OCI-LY1 (cell line): ENCODE measurements at regions not wholly inside any gene's neighbourhood (a gene's known extent, or its start where the extent isn't known, plus 50 kb on each side); places are given as distances from the start of the nearest gene placed in this dataset.

Experiments used
- H2AFZ ChIP-seq: fragments of 200-600 bp; sonication (generic), shearing (Covaris generic); 2 replicates; pipeline ENCODE4 v1.6.0; 2014; ENCODE audit warnings: antibody characterized with exemption, mild to moderate bottlenecking, low read length
- H3F3A ChIP-seq: fragments of 200-600 bp; sonication (generic), shearing (Covaris generic); 2 replicates; pipeline ENCODE4 v1.6.0; 2014; ENCODE audit warnings: mild to moderate bottlenecking, antibody characterized with exemption, low read length, moderate library complexity; ENCODE audit not compliant: insufficient read depth
- H3K27ac ChIP-seq: fragments of 200-600 bp; sonication (generic); 2 replicates; pipeline ENCODE4 v1.5.1; 2014; ENCODE audit warnings: low read length, mixed run types, mild to moderate bottlenecking, low read depth; ENCODE audit not compliant: poor library complexity, severe bottlenecking
- H3K27me3 ChIP-seq: fragments of 200-600 bp; sonication (generic); 2 replicates; pipeline ENCODE4 v1.6.0; 2014; ENCODE audit warnings: antibody characterized with exemption, mild to moderate bottlenecking, low read length, moderate library complexity; ENCODE audit not compliant: insufficient read depth
- H3K36me3 ChIP-seq: fragments of 200-600 bp; sonication (generic); 2 replicates; pipeline ENCODE4 v1.6.1; 2014; ENCODE audit warnings: mild to moderate bottlenecking, antibody characterized with exemption, low read length, moderate library complexity, mixed read lengths; ENCODE audit not compliant: insufficient read depth
- H3K4me1 ChIP-seq: fragments of 200-600 bp; sonication (generic); 2 replicates; pipeline ENCODE4 v1.5.1; 2014; ENCODE audit warnings: mild to moderate bottlenecking, low read length, moderate library complexity; ENCODE audit not compliant: insufficient read depth, severe bottlenecking
- H3K4me2 ChIP-seq: fragments of 200-600 bp; sonication (generic), shearing (Covaris generic); 2 replicates; pipeline ENCODE4 v1.6.1; 2014; ENCODE audit warnings: low read length
- H3K4me3 ChIP-seq: fragments of 200-600 bp; sonication (generic); 2 replicates; pipeline ENCODE4 v1.5.1; 2014; ENCODE audit warnings: low read length, low read depth, mild to moderate bottlenecking, mixed read lengths; ENCODE audit not compliant: poor library complexity, severe bottlenecking
- H3K79me2 ChIP-seq: fragments of 200-600 bp; shearing (Covaris generic); 2 replicates; pipeline ENCODE4 v1.6.1; 2016; ENCODE audit warnings: mixed run types, low read length, mixed read lengths; ENCODE audit not compliant: insufficient read depth
- H3K9ac ChIP-seq: fragments of 200-600 bp; sonication (generic), shearing (Covaris generic); 2 replicates; pipeline ENCODE4 v1.6.1; 2014; ENCODE audit warnings: mild to moderate bottlenecking, low read length, mixed read lengths
- H3K9me2 ChIP-seq: fragments of 200-600 bp; sonication (generic), shearing (Covaris generic); 2 replicates; pipeline ENCODE4 v1.6.1; 2014; ENCODE audit warnings: low read depth, mild to moderate bottlenecking, low read length, mixed read lengths
- H3K9me3 ChIP-seq: fragments of 200-600 bp; shearing (Covaris generic); 2 replicates; pipeline ENCODE4 v1.6.1; 2014; ENCODE audit warnings: low read length, mixed read lengths
- H4K20me1 ChIP-seq: fragments of 200-600 bp; sonication (generic), shearing (Covaris generic); 2 replicates; pipeline ENCODE4 v1.6.0; 2016; ENCODE audit warnings: mild to moderate bottlenecking, low read length; ENCODE audit not compliant: insufficient read depth
- CTCF ChIP-seq: fragments of 200-600 bp; sonication (generic), shearing (Covaris generic); IDR thresholded peaks from 2 replicates; pipeline ENCODE4 v1.5.1; 2017; ENCODE audit warnings: mild to moderate bottlenecking, antibody characterized with exemption, low read length, moderate library complexity, mixed read lengths
- EZH2 ChIP-seq: fragments of 200-600 bp; sonication (generic), shearing (Covaris generic); IDR thresholded peaks from 2 replicates; pipeline ENCODE4 v1.8.0; 2017; ENCODE audit warnings: borderline replicate concordance, mixed run types, mild to moderate bottlenecking, antibody characterized with exemption, low read length, moderate library complexity, mixed read lengths

- Histone ChIP-seq H2AFZ (no peak overlapping the region), H3K79me2 (no peaks in the 10 kb centered on the region), H3K9me2 (no peaks in the 10 kb centered on the region), H3K4me3 (no peak overlapping the region), H3K27me3 (no peaks in the 10 kb centered on the region), H3K9ac (no peak overlapping the region), H3K4me1 (no peaks in the 10 kb centered on the region), H4K20me1 (no peaks in the 10 kb centered on the region), H3K27ac (no peak overlapping the region), H3F3A (no peaks in the 10 kb centered on the region), H3K9me3 (no peaks in the 10 kb centered on the region), H3K36me3 (no peaks in the 10 kb centered on the region), H3K4me2 (no peak overlapping the region)
- TF ChIP-seq EZH2 (no peak), CTCF (no peak)
These were observed 136.1 kb upstream of the SGO1 start for GRCh38 chr3:20322085-20322484.

- no peaks in the 10 kb centered on the region for H3K36me3 ChIP-seq
- TF ChIP-seq CTCF (no peak), EZH2 (no peak)
- no peaks in the 10 kb centered on the region for H4K20me1 ChIP-seq
- no peak overlapping the region for H3K4me3 ChIP-seq
- no peaks in the 10 kb centered on the region for H3K79me2 ChIP-seq
- no peak overlapping the region for H3K4me2 ChIP-seq
- no peak overlapping the region for H2AFZ ChIP-seq
- H3K4me1 ChIP-seq, result no peaks in the 10 kb centered on the region
- H3K9me3 ChIP-seq, result no peaks in the 10 kb centered on the region
- H3F3A ChIP-seq, result no peaks in the 10 kb centered on the region
- H3K9ac ChIP-seq, result no peak overlapping the region
- H3K27ac ChIP-seq, result no peak overlapping the region
- H3K9me2 ChIP-seq, result no peaks in the 10 kb centered on the region
- H3K27me3 ChIP-seq, result no peaks in the 10 kb centered on the region
These were observed 135.5 kb upstream of the SGO1 start for GRCh38 chr3:20321391-20322047.

- Histone ChIP-seq H3K4me1 (no peaks in the 10 kb centered on the region), H3K79me2 (no peaks in the 10 kb centered on the region), H3K9me3 (no peaks in the 10 kb centered on the region), H2AFZ (no peak overlapping the region), H3K4me3 (no peak overlapping the region), H3K36me3 (no peaks in the 10 kb centered on the region), H3K27me3 (no peaks in the 10 kb centered on the region), H4K20me1 (no peaks in the 10 kb centered on the region), H3K4me2 (no peak overlapping the region), H3K9me2 (no peaks in the 10 kb centered on the region), H3K27ac (no peak overlapping the region), H3K9ac (no peak overlapping the region), H3F3A (no peaks in the 10 kb centered on the region)
- TF ChIP-seq EZH2, result no peak
- no peak for TF ChIP-seq CTCF
These were observed 134.5 kb upstream of the SGO1 start for GRCh38 chr3:20320489-20320888.
